ENCODE measurements at regions not wholly inside any gene's neighbourhood (a gene's known extent, or its start where the extent isn't known, plus 50 kb on each side); places are given as distances from the start of the nearest gene placed in this dataset.
A peak's percentile ranks its signal among the peaks of the same experiment; 100 is the strongest.

DNA sequence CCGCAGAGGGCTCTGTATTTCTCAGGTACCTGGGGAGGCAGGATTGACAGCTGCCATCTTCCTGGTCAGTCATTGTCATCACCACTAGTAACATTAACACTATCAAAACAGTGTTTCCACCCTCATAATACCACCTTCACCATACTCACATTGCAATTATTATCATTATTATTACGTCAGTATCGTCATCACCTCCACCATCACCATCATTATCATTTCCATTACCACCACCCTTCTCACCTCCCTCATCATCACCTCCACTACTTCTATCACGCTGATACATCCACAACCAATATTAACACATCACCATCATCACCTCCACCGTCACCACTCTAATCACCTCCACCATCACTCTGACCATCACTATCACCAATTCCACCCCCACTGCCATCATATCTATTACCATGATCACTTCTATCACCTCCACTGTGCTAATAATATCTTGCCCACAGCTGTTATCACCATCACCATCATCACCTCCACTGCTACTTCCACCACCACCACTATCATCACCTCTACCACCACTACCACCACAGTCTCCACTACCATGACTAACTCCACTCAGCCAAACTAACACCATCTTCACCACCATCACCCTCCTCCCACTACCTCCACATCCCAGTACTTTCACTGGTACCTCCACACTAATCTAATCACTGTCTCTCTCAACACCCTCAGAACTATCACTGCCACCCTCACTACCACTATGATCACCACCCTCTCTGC, 196.4 kb downstream of the RPS24 start:
- Histone ChIP-seq H4K20me1 (ENCODE audit: low read length) (no peaks in the 10 kb centered on the region), H3K4me3 (ENCODE audit: low read length) (no peak overlapping the region), H3K4me1 (ENCODE audit: insufficient read depth, low read length) (no peaks in the 10 kb centered on the region), H3K9ac (ENCODE audit: low read length) (no peak overlapping the region), H3K36me3 (ENCODE audit: low read depth, low read length) (no peaks in the 10 kb centered on the region), H3F3A (ENCODE audit: low read length, unreplicated experiment) (no peaks in the 10 kb centered on the region), H3K27ac (ENCODE audit: low read length) (no peak overlapping the region), H3K9me3 (ENCODE audit: low read length) (no peaks in the 10 kb centered on the region), H3K9me2 (replicated peaks; ENCODE audit: low read length) (0 out of 2 replicates have a peak, but pooled peaks cover 3% of the 10 kb centered on the region), H3K4me2 (ENCODE audit: low read length) (no peak overlapping the region), H3K79me2 (ENCODE audit: low read length) (no peaks in the 10 kb centered on the region), H2AFZ (ENCODE audit: low read length) (no peak overlapping the region), H3K27me3 (ENCODE audit: low read length) (peaks cover 77% of the 10 kb centered on the region)
- intact Hi-C loops (cut with micrococcal nuclease) = loop anchor here (5.0 kb wide), 1 partner anchor 967 kb away; no protein-coding TSS in a partner anchor
- TF ChIP-seq EZH2 (IDR thresholded peaks at IDR 0.05; ENCODE audit: low read length, unreplicated experiment) (no peak), EZH2phosphoT487 (IDR thresholded peaks at IDR 0.05; ENCODE audit: borderline replicate concordance, low read length) (no peak)
- TF ChIP-seq, protein P1, sequence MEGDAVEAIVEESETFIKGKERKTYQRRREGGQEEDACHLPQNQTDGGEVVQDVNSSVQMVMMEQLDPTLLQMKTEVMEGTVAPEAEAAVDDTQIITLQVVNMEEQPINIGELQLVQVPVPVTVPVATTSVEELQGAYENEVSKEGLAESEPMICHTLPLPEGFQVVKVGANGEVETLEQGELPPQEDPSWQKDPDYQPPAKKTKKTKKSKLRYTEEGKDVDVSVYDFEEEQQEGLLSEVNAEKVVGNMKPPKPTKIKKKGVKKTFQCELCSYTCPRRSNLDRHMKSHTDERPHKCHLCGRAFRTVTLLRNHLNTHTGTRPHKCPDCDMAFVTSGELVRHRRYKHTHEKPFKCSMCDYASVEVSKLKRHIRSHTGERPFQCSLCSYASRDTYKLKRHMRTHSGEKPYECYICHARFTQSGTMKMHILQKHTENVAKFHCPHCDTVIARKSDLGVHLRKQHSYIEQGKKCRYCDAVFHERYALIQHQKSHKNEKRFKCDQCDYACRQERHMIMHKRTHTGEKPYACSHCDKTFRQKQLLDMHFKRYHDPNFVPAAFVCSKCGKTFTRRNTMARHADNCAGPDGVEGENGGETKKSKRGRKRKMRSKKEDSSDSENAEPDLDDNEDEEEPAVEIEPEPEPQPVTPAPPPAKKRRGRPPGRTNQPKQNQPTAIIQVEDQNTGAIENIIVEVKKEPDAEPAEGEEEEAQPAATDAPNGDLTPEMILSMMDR (conservative IDR thresholded peaks at IDR 0.05; ENCODE audit: low read depth, low read length) = no peak
- ChIA-PET POLR2A (ENCODE audit: unreplicated experiment) (no interaction called here), CTCF (no interaction called here)
- DNase-seq (no peak), ATAC-seq (no peak)
- no TSS peak for BruUV-seq (replicated peaks)

- H3K9me2 ChIP-seq (replicated peaks; ENCODE audit: low read length) = 0 out of 2 replicates have a peak, but pooled peaks cover 3% of the 10 kb centered on the region
- H3K9me3 ChIP-seq (ENCODE audit: low read length) = no peaks in the 10 kb centered on the region
- H3K27ac ChIP-seq (ENCODE audit: low read length) = no peak overlapping the region
- ChIA-PET POLR2A (ENCODE audit: unreplicated experiment) (interaction anchor here (0.6 kb wide), 1 partner anchor 36 kb away, joined by 3 read pairs; no protein-coding TSS in a partner anchor), CTCF (interaction anchor here (1.0 to 2.1 kb wide), 4 partner anchors 25 to 964 kb away, joined by 4 to 9 read pairs (median 6); no protein-coding TSS in a partner anchor)
- H3F3A ChIP-seq (ENCODE audit: low read length, unreplicated experiment) = no peaks in the 10 kb centered on the region
- H3K27me3 ChIP-seq (ENCODE audit: low read length) = peaks cover 73% of the 10 kb centered on the region
- H3K9ac ChIP-seq (ENCODE audit: low read length) = no peak overlapping the region
- ATAC-seq (no peak), DNase-seq (no peak)
- intact Hi-C loops (cut with micrococcal nuclease) = loop anchor here (5.0 kb wide), 1 partner anchor 966 kb away; no protein-coding TSS in a partner anchor
- H4K20me1 ChIP-seq (ENCODE audit: low read length) = no peaks in the 10 kb centered on the region
- no peak overlapping the region for H3K4me3 ChIP-seq (ENCODE audit: low read length)
- TF ChIP-seq, protein P1 (conservative IDR thresholded peaks at IDR 0.05; ENCODE audit: low read depth, low read length) = no peak
- TF ChIP-seq EZH2 (IDR thresholded peaks at IDR 0.05; ENCODE audit: low read length, unreplicated experiment) (no peak), EZH2phosphoT487 (IDR thresholded peaks at IDR 0.05; ENCODE audit: borderline replicate concordance, low read length) (no peak)
- BruUV-seq (replicated peaks) = no TSS peak
- no peaks in the 10 kb centered on the region for H3K79me2 ChIP-seq (ENCODE audit: low read length)
- H3K4me2 ChIP-seq (ENCODE audit: low read length) = no peak overlapping the region
- H3K36me3 ChIP-seq (ENCODE audit: low read depth, low read length) = no peaks in the 10 kb centered on the region
- no peak overlapping the region for H2AFZ ChIP-seq (ENCODE audit: low read length)
- no peaks in the 10 kb centered on the region for H3K4me1 ChIP-seq (ENCODE audit: insufficient read depth, low read length)
These were observed 197.7 kb downstream of the RPS24 start for GRCh38 chr10:78231327-78231726.

DNA sequence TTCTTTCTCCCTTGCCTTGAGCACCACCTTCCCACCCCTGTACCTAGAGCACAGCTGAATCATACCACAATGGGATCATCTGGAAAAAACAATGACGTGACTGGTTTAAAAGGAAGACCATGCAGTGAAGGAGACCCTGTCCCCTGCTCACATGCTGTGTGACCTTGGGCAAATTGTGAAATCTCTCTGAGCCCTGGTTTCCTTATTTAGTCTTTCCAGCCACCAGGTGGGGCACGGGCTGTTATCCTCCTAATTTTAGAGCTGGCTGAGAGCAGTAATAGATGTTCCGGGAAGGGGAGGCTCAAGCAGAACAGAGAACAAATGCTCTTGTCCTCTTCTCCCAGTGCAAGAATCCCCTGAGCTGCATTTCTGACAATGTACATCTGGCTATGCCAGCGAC, 198.3 kb downstream of the RPS24 start:
- TF ChIP-seq, protein P1 (conservative IDR thresholded peaks at IDR 0.05; ENCODE audit: low read depth, low read length) = peak; percentile 96
- TF ChIP-seq EZH2 (IDR thresholded peaks at IDR 0.05; ENCODE audit: low read length, unreplicated experiment) = no peak
- no peak overlapping the region for H3K9ac ChIP-seq (ENCODE audit: low read length)
- H2AFZ ChIP-seq (ENCODE audit: low read length) = no peak overlapping the region
- H4K20me1 ChIP-seq (ENCODE audit: low read length) = no peaks in the 10 kb centered on the region
- ATAC-seq (peak; percentile 71), DNase-seq (peak; percentile 79)
- H3K27me3 ChIP-seq (ENCODE audit: low read length) = peaks cover 71% of the 10 kb centered on the region
- H3K79me2 ChIP-seq (ENCODE audit: low read length) = no peaks in the 10 kb centered on the region
- no peaks in the 10 kb centered on the region for H3F3A ChIP-seq (ENCODE audit: low read length, unreplicated experiment)
- no peak overlapping the region for H3K4me2 ChIP-seq (ENCODE audit: low read length)
- intact Hi-C loops (cut with micrococcal nuclease) = loop anchor here (1.0 to 5.0 kb wide), 4 partner anchors 70 to 965 kb away; no protein-coding TSS in a partner anchor
- no TSS peak for BruUV-seq (replicated peaks)
- H3K4me1 ChIP-seq (ENCODE audit: insufficient read depth, low read length) = no peaks in the 10 kb centered on the region
- no peaks in the 10 kb centered on the region for H3K36me3 ChIP-seq (ENCODE audit: low read depth, low read length)
- ChIA-PET CTCF (interaction anchor here (0.6 to 2.1 kb wide), 5 partner anchors 24 to 963 kb away, joined by 4 to 9 read pairs (median 6); no protein-coding TSS in a partner anchor), POLR2A (ENCODE audit: unreplicated experiment) (interaction anchor here (0.6 kb wide), 1 partner anchor 37 kb away, joined by 3 read pairs; no protein-coding TSS in a partner anchor)
- no peaks in the 10 kb centered on the region for H3K9me2 ChIP-seq (replicated peaks; ENCODE audit: low read length)
- H3K27ac ChIP-seq (ENCODE audit: low read length) = no peak overlapping the region
- no peaks in the 10 kb centered on the region for H3K9me3 ChIP-seq (ENCODE audit: low read length)
- no peak overlapping the region for H3K4me3 ChIP-seq (ENCODE audit: low read length)

Measured in PC-3 (cell line).